DOHH2 (cell line): ENCODE measurements at regions not wholly inside any gene's neighbourhood (a gene's known extent, or its start where the extent isn't known, plus 50 kb on each side); places are given as distances from the start of the nearest gene placed in this dataset.
"Not testable (repeated sequence)": the region's sequence is repeated elsewhere in the genome, so short reads cannot be mapped to it uniquely, and the experiment has no call there.

Source experiments
- H3F3A ChIP-seq: fragments of 200-600 bp; sonication (generic), shearing (Covaris generic); 2 replicates; pipeline ENCODE4 v1.6.0; 2016; ENCODE audit warnings: antibody characterized with exemption, mild to moderate bottlenecking; ENCODE audit not compliant: control insufficient read depth, insufficient read depth
- H3K27ac ChIP-seq: fragments of 200-600 bp; sonication (generic); 2 replicates; pipeline ENCODE4 v1.5.1; 2014; ENCODE audit warnings: low read depth, mild to moderate bottlenecking, low read length, moderate library complexity
- H3K27me3 ChIP-seq: fragments of 200-600 bp; sonication (generic); 2 replicates; pipeline ENCODE4 v1.6.1; 2014; ENCODE audit warnings: mild to moderate bottlenecking, low read length, mixed read lengths; ENCODE audit not compliant: control insufficient read depth
- H3K36me3 ChIP-seq: fragments of 200-600 bp; sonication (generic); 2 replicates; pipeline ENCODE4 v1.6.1; 2014; ENCODE audit warnings: mild to moderate bottlenecking, low read length, moderate library complexity, mixed read lengths; ENCODE audit not compliant: control insufficient read depth
- H3K4me1 ChIP-seq: fragments of 200-600 bp; sonication (generic); 2 replicates; pipeline ENCODE4 v1.6.1; 2014; ENCODE audit warnings: mild to moderate bottlenecking, low read length, mixed read lengths; ENCODE audit not compliant: control insufficient read depth
- H3K4me2 ChIP-seq: fragments of 200-600 bp; sonication (generic); 2 replicates; pipeline ENCODE4 v1.6.0; 2014; ENCODE audit warnings: mild to moderate bottlenecking, low read length, moderate library complexity
- H3K4me3 ChIP-seq: fragments of 200-600 bp; sonication (generic); 2 replicates; pipeline ENCODE4 v1.5.1; 2014; ENCODE audit warnings: mild to moderate bottlenecking, low read length, mixed read lengths
- H3K79me2 ChIP-seq: fragments of 200-600 bp; sonication (generic); 2 replicates; pipeline ENCODE4 v1.6.1; 2014; ENCODE audit warnings: mild to moderate bottlenecking, low read length, mixed read lengths; ENCODE audit not compliant: control insufficient read depth
- H3K9me2 ChIP-seq: fragments of 200-600 bp; sonication (generic); replicated peaks from 2 replicates; pipeline ENCODE4 v1.6.1; 2014; ENCODE audit warnings: mild to moderate bottlenecking, low read length, mixed read lengths; ENCODE audit not compliant: control insufficient read depth
- H3K9me3 ChIP-seq: fragments of 200-600 bp; sonication (generic); 2 replicates; pipeline ENCODE4 v1.6.1; 2014; ENCODE audit warnings: antibody characterized with exemption, low read length, mixed read lengths; ENCODE audit not compliant: control insufficient read depth, insufficient read depth
- H4K20me1 ChIP-seq: fragments of 200-600 bp; sonication (generic); 2 replicates; pipeline ENCODE4 v1.6.0; 2014; ENCODE audit warnings: low read depth, mild to moderate bottlenecking, antibody characterized with exemption, low read length, moderate library complexity; ENCODE audit not compliant: control insufficient read depth, insufficient read depth
- EZH2phosphoT487 ChIP-seq: fragments of 200-600 bp; sonication (generic); IDR thresholded peaks from 2 replicates; pipeline ENCODE4 v1.6.1; 2017; ENCODE audit warnings: borderline replicate concordance, mild to moderate bottlenecking, antibody characterized with exemption, low read length, moderate library complexity, mixed read lengths
- TF ChIP-seq, protein P1 (sequence below): fragments of 200-600 bp; sonication (generic); IDR thresholded peaks from one replicate; pipeline ENCODE4 v1.5.1; 2014; ENCODE audit warnings: antibody characterized with exemption, mild to moderate bottlenecking, low read depth, low read length; ENCODE audit not compliant: poor library complexity, severe bottlenecking

DNA sequence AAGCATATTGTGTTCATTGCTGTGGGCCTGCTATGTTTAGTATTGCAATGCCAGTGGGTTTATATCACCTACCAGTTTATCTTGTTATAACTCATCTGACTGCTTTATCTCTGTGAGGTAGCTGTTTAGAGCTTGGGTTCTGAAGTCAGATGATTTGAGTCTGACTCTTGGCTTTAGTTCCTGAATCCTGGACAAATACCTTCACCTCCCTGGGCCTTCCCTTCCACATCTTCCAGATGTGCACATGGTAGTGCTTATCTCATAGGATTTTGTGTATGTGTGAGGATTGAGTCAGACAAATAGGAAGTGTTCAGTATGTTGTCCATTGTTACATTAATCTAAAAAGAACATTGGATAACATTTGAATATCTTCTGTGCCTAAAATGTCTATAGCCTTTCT lies 63.5 kb upstream of the ANKRD10 start:
- Histone ChIP-seq H3K4me3 (no peak overlapping the region), H4K20me1 (no peaks in the 10 kb centered on the region), H3K4me1 (no peaks in the 10 kb centered on the region), H3K79me2 (no peaks in the 10 kb centered on the region), H3K4me2 (no peak overlapping the region), H3F3A (no peaks in the 10 kb centered on the region), H3K9me3 (no peaks in the 10 kb centered on the region; the same call in 1 of the 2 replicates), H3K27ac (no peak overlapping the region), H3K36me3 (no peaks in the 10 kb centered on the region), H3K27me3 (peaks cover 36% of the 10 kb centered on the region), H3K9me2 (no peaks in the 10 kb centered on the region)
- TF ChIP-seq, protein P1, sequence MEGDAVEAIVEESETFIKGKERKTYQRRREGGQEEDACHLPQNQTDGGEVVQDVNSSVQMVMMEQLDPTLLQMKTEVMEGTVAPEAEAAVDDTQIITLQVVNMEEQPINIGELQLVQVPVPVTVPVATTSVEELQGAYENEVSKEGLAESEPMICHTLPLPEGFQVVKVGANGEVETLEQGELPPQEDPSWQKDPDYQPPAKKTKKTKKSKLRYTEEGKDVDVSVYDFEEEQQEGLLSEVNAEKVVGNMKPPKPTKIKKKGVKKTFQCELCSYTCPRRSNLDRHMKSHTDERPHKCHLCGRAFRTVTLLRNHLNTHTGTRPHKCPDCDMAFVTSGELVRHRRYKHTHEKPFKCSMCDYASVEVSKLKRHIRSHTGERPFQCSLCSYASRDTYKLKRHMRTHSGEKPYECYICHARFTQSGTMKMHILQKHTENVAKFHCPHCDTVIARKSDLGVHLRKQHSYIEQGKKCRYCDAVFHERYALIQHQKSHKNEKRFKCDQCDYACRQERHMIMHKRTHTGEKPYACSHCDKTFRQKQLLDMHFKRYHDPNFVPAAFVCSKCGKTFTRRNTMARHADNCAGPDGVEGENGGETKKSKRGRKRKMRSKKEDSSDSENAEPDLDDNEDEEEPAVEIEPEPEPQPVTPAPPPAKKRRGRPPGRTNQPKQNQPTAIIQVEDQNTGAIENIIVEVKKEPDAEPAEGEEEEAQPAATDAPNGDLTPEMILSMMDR = no peak
- no peak for TF ChIP-seq EZH2phosphoT487

DNA sequence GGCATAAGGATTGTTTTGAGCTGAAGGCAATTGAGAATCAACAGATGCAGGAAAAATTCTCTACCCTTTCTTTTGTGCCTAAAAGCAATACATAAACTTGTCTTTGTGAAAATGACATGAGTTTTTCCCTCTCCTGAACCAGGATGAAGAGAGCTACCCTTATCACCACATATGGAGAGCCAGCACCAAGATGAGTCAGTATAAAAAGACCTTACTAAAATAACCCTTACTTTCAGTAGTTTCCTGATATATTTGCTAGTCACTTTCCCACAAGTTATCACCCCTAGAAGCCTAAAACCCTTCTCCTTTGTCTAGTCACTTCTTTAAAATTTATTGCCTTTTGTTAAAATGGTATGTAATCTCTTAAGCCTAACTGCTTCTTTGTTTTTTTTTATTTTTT lies 61.9 kb upstream of the ANKRD10 start:
- no peaks in the 10 kb centered on the region for H4K20me1 ChIP-seq
- no peaks in the 10 kb centered on the region for H3K79me2 ChIP-seq
- H3K4me1 ChIP-seq = no peaks in the 10 kb centered on the region
- H3K36me3 ChIP-seq = no peaks in the 10 kb centered on the region
- no peak overlapping the region for H3K4me3 ChIP-seq
- H3K27me3 ChIP-seq = peaks cover 31% of the 10 kb centered on the region
- no peaks in the 10 kb centered on the region for H3F3A ChIP-seq
- TF ChIP-seq, protein P1 = no peak
- no peak for TF ChIP-seq EZH2phosphoT487
- H3K4me2 ChIP-seq = no peak overlapping the region
- no peak overlapping the region for H3K27ac ChIP-seq
- H3K9me3 ChIP-seq = no peaks in the 10 kb centered on the region; the same call in 1 of the 2 replicates
- H3K9me2 ChIP-seq = no peaks in the 10 kb centered on the region

DNA sequence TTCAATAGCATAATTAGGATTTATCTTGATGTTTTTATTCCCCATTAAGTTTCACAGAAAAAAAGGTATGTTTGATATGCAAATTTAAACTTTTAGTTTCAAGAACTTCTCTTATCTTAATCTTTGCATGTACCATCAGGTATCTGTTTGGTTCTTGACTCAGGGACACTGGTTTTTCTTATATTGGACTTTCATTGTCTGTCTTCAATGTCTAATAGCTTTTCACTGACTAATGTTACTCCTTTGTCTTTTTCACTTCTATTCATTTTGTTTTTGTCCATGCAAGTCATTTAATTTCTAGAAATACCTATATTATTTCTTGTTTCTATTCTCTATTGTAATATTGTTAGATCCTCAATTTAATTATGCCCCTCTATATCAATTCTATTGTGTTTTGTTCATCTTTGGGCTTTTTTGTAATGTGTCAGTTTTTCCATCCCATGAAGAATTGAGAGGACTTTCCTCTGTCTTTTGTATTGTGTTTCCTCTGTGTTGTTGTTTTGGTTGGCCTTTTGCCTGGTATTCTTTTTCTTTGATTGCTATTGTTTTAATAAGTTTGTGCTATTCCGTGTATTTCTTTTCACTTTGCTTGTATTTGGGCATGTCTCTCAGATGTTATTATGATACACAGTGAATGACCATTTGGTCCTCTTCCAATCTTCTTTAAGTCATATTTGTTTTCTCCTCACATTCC lies 58.3 kb upstream of the ANKRD10 start:
- H3K4me1 ChIP-seq = no peaks in the 10 kb centered on the region
- H3K27me3 ChIP-seq = peaks cover 31% of the 10 kb centered on the region
- no peaks in the 10 kb centered on the region for H3K79me2 ChIP-seq
- no peak for TF ChIP-seq EZH2phosphoT487
- no peak overlapping the region for H3K27ac ChIP-seq
- no peaks in the 10 kb centered on the region for H3K36me3 ChIP-seq
- no peak overlapping the region for H3K4me3 ChIP-seq
- H3F3A ChIP-seq = no peaks in the 10 kb centered on the region
- H3K4me2 ChIP-seq = no peak overlapping the region
- H3K9me3 ChIP-seq = no peaks in the 10 kb centered on the region
- H3K9me2 ChIP-seq = no peaks in the 10 kb centered on the region
- no peaks in the 10 kb centered on the region for H4K20me1 ChIP-seq

DNA sequence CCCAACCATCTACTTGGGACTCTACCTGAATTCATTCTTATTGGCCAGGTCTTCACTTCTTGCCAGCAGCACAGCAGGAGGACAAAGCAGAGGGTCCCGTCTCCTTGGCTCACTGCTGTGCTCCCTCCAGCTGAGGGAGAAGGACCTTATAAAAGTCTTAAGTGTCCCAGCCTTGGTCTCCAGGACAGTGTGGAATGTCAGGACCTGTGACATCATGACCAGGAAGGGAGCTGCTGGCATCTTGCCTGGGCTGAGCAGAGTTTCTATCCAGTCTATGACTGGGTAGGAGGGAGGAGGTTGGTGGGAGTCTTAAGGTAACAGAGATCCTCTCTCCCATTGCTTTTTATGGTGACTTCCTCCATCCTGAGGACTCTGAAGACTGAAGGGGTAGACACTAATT lies 56.6 kb upstream of the ANKRD10 start:
- Histone ChIP-seq H3K4me3 (no peak overlapping the region), H3K36me3 (no peaks in the 10 kb centered on the region), H3K9me3 (no peaks in the 10 kb centered on the region), H3K4me1 (no peaks in the 10 kb centered on the region), H3K4me2 (no peak overlapping the region), H4K20me1 (no peaks in the 10 kb centered on the region), H3F3A (no peaks in the 10 kb centered on the region), H3K9me2 (no peaks in the 10 kb centered on the region), H3K27ac (no peak overlapping the region), H3K79me2 (no peaks in the 10 kb centered on the region), H3K27me3 (peaks cover 20% of the 10 kb centered on the region)
- TF ChIP-seq EZH2phosphoT487 = no peak
- TF ChIP-seq, protein P1 = no peak

DNA sequence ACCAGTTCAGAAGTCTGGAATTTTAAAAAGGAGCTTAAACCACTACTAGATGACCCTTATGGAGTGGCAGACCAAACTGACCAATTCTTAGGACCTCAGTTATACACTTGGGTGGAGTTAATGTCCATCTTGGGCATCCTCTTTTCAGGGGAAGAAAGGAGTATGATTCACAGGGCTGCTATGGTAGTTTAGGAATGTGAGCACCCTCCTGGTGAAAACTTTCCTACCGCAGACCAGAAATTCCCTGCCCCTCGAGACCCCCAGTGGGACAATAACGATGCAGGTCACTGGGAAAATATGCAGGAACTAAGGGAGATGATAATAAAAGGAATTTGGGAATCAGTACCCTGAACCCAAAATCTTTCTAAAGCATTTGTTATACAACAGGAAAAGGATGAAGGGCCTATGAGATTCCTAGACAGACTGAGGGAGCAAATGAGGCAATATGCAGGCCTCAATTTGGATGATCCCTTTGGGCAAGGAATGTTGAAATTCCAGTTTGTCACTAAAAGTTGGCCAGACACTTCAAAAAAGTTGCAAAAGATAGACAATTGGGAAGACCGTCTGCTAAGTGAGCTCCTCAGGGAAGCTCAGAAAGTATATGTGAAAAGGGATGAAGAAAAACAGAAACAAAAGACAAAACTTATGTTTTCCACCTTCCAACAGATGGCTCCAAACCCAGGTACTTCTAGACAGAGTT lies 52.4 kb upstream of the ANKRD10 start:
- not testable (repeated sequence) for H3K4me2 ChIP-seq, H3K36me3 ChIP-seq, H3K9me2 ChIP-seq, H3K4me1 ChIP-seq, H3K79me2 ChIP-seq, H4K20me1 ChIP-seq, H3K27ac ChIP-seq, H3K4me3 ChIP-seq, H3K9me3 ChIP-seq, H3F3A ChIP-seq
- H3K27me3 ChIP-seq = peaks cover 18% of the 10 kb centered on the region
